Posterior cingulate gyrus (tissue), 11 donors: ENCODE measurements at regions not wholly inside any gene's neighbourhood (a gene's known extent, or its start where the extent isn't known, plus 50 kb on each side); places are given as distances from the start of the nearest gene placed in this dataset.
"Not testable (repeated sequence)": the region's sequence is repeated elsewhere in the genome, so short reads cannot be mapped to it uniquely, and the experiment has no call there.

Experiments
- DNase-seq, 10 donors: peaks; one replicate each; pipeline versions ENCODE4 v3.0.0 to v3.0.0-alpha.2; 2020 to 2021; ENCODE audit warnings: mixed read lengths in 3 of 10
- intact Hi-C: fragments of 100-400 bp; cut with DNase I; formaldehyde crosslinking; loops from one replicate; pipeline ENCODE4 v1.15.1; 2023

DNA sequence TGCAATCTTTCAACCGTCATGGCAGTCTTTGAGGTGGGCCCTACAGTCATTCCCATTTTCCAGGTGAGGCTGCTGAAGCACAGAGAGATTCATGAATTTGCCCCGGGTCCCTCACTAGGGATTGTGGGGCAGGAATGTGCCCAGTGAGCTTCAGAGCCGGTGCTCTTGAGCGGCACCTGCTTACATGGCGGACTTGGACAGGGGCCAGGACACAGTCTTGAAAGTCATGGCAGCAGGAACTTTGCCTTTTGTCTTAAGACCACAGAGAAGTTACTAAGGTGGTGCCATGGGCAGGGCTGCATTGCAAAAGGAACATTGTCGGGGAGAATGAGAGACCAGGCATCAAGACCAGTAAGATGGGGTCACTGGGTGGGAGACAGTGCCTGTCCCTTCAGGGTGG, 363.4 kb downstream of the FOXL1 start:
- intact Hi-C loops: no loop called here
- peak in 2 of 10 donors; percentile 17 to 43 for DNase-seq

DNA sequence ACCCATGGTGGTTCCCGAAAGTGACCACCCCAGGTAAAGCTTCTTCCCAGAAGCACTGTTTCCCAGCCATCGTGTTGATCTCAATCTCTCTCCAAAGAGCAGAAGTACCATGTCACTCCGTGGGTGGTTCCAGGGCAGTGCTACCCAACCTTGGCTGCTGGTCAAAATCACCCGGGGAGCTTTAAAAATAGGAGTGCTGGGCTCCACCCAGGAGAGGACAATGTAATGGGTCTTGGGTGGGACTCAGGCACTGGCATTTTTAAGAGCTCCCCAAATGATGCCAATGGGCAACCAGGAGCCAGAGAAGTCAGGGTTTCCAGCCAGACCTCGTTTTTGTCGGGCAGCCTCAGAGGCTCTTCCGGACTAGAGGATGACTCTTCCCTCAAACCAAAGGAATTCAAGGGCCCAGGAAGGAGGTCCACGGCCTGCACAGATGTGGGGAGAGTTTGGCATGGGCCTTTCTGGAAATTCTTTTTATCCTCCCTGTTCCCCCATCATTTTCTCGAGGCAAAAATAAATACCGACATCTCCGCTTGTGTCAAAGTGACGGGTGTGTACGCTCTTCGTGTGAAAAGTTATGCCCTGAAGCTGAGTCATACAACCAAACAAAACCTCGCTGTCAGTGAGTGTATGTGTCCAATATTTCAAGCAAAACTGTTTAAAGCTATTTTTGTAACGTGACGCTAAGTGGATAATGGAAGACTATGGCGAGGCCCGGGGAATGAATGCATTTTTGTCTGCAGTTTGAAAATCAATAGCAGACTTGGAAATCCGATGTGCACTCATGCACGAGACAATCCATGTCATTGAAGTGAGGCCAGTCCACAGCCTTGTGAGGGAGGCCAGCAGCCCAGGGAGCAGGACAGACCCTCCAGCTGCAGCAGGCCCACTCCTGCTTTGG, 364.1 kb downstream of the FOXL1 start:
- DNase-seq: peak in 2 of 10 donors; percentile 22 to 48
- intact Hi-C loops: no loop called here

DNA sequence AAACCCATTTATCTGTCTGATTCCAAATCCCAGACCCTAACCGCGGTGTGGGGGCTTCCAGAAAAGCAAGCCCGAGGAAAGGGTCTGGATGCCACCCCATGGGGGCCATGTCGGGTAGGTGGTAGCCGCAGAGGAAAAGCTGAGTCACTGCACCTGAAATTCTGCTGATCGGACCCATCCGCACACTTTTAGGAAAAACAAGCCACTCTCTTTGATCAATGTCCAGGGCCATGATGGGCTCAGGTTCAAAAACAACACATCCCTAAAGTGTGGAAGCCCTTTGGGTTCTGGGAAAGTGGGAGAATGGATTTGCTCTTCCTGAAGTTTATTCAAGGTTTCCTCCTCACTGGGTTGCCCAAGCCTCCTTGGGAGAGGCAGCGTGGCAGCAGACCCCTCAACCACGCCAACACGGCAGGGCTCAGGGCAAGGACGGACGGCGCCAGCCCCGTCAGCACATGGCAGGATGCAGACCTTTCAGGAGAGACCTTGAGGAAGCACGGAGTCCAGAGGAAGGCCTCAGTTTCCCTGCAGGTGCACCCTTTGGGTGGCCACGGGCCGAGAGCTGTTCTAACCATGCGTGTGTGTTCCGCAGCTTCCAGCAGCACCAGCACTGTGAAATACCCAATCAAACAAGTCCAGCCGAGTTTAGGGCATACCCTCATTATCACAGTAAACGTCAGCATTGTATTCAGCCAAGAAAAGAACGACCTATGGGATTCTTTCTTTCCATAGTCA, 367.0 kb downstream of the FOXL1 start:
- DNase-seq: peak in 2 of 10 donors; percentile 42 to 66
- intact Hi-C loops: no loop called here

DNA sequence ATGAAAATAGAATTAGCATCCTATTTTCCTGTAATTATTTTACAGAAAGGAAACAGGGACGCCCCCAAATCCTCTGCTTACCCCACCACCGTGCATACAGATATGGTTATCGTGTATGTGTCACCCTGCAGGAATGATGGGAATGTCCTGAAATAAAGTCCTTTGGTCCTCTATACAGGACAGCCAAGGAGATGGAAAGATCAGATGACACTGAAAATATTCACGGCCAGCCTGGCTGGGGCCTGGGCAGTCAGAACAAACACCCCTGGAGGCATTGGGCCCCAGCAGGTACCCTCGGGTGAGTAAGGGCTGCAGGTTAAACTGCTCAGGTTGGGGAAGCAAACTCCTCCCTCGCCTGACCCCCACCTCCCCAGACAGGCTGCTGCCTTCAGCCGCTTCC, 368.0 kb downstream of the FOXL1 start:
- peak in 2 of 10 donors; percentile 32 to 55 for DNase-seq
- intact Hi-C loops: no loop called here

DNA sequence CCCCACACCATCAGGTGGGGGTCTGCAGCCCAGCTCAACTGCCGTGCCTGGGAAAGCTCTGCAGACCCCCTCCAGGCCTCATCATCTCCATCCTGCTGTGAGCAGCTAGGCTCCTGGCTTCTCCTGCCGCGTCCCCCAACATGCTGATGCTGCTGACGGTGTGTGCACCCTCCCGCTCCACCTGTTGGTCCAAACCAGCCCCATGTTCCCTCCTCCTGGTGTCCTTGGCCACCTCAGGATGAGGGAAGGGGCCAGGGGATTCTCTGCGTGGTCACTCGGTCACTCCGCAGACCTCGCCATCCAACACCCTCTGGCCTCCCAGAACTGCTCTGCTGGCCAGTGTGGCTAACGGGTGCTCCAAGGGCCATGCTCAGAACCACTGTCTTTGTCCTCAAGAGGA, 368.6 kb downstream of the FOXL1 start:
- intact Hi-C loops: no loop called here

DNA sequence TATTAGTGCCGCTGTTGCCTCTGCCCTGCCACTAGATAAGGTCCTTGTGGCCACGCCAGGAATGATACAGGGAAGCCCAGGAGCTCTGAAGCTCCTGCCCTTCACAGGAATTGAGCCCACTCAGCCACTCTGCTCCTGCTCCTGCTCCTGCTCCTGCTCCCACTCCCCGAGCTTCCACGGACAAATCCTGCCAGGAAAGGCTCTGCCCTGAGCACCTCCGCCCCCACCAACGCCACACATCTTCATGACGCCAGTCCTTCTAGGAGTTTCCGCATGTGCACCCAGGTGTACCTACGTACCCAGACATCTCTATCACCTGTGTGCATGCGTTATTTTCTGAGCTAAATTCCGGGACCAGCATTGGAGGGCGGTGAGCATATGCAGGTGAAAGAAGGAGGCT, 369.1 kb downstream of the C16orf95 start:
- intact Hi-C loops: no loop called here
- DNase-seq: peak in 1 of 10 donors; percentile 62

More for the DNA sequence above, 368.6 kb downstream of the FOXL1 start:
- peak in 3 of 10 donors; percentile 14 to 57 (median 51) for DNase-seq

DNA sequence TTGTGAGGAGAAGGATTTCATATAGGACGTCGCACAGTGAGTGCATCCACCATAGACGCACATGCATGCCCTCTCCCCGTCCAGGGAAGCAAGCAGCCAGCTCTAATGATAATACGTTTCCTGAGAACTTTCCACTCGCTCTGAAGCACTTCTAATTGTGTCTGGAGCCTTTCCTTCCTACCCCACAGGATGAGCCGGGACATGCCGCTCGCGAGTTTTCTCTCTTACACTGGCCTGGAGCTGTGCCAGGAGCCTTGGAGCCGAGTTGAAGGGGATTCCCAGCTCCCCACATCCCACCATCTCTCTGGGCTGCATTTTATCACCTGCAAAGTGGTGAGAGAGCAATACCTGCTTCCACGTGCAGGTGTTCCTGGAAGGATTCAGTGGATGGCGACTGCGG, 368.1 kb downstream of the C16orf95 start:
- intact Hi-C loops: no loop called here
- peak in 1 of 10 donors; percentile 34 for DNase-seq

DNA sequence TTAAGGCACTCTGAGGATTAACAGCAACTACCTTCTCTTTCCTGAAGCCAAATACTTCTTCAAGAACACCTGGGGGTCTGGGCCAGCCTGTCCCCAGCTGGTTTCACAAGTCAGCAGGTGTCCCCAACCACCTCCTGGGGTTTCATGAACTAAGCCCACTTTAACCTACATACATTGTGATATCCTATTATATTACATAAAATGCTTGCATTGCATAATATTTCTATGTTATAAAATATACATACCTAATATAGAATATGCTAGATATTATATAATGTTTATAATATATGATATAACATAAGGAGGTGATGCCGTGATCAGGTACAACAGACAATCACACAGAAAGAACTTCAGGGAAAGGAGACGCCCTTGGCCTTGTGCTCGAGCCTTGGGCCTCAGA, 367.6 kb downstream of the C16orf95 start:
- intact Hi-C loops: no loop called here
- peak in 1 of 10 donors; percentile 55 for DNase-seq

DNA sequence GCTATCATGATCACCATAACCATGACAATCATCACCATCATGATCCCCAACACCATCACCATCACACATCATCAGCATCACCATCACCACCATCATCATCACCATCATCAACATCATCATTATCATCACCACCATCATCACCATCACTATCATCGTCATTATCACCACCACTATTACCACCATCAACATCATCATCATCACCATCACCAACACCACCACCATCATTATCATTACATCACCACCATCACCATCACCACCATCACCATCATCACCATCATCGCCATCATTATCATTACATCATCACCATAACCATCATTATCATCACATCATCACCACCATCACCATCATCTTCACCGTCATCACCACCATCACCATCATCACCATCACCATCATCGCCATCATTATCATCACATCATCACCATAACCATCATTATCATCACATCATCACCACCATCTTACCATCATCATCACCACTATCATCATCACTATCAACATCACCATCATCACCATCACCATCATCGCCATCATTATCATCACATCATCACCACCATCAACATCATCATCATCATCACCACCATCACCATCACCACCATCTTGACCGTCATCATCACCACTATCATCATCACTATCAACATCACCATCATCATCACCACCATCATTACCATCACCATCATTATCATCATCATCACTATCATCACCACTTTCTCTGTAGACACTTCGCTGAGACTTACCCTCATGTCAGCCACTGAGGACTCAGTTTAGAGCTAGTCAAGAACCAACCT, 366.0 kb downstream of the C16orf95 start:
- no peak for DNase-seq
- intact Hi-C loops: no loop called here

DNA sequence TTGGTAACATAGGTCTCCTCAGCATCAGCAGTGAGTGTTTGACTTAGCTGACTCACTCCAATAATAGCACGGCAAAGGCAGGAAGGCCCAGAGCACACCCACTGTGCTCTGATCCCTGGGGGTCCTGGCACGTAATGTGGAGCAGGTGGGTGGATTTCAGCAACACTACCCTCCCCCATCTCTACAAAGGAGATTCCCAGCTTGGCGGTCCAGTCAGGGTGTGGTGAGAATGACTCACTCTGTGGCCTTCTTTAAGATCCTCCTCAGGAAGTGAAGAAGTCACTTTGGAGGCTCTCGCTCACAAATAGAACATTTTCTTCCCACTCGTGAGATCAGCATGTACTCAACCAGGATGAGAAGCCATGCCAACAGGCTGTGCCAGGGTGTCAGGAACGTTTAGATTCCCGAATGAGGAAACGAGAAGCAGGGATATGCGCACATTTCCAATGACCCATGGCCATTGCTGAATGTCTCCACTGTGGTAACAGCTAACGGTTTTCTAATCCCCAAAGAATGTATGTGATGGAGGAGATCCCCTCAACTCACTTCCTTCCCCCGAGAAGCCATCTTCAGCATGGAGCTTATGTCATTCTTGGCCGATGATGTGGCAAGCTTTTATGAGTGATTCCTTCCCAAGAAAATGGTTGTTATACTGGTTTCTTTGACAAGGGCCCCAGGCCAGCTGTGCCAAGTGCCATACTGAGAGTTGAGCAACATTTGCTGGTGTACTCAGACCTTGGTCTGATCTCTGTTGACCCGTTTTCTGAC, 365.2 kb downstream of the C16orf95 start:
- intact Hi-C loops: no loop called here
- peak in 2 of 10 donors; percentile 9 to 27 for DNase-seq

DNA sequence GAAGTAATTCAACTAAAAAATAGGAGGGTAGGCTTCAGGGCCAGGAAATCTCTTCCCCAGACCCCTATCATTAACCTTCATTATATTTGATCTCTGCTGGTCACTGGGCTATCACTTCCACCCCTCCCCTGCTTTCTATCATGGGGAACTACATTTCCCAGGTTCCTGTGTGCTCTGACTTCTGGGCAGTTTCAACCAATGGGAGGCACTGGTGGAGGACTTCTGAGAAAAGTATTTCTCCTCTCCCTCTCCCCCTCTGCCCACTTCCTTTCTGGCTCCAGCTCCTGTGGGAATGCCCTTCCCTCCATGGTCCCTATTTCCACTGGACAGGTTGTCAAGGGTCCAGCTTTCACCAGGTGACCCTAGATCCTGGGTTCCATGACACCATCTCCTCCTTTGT, 364.4 kb downstream of the C16orf95 start:
- intact Hi-C loops: no loop called here
- DNase-seq: no peak

DNA sequence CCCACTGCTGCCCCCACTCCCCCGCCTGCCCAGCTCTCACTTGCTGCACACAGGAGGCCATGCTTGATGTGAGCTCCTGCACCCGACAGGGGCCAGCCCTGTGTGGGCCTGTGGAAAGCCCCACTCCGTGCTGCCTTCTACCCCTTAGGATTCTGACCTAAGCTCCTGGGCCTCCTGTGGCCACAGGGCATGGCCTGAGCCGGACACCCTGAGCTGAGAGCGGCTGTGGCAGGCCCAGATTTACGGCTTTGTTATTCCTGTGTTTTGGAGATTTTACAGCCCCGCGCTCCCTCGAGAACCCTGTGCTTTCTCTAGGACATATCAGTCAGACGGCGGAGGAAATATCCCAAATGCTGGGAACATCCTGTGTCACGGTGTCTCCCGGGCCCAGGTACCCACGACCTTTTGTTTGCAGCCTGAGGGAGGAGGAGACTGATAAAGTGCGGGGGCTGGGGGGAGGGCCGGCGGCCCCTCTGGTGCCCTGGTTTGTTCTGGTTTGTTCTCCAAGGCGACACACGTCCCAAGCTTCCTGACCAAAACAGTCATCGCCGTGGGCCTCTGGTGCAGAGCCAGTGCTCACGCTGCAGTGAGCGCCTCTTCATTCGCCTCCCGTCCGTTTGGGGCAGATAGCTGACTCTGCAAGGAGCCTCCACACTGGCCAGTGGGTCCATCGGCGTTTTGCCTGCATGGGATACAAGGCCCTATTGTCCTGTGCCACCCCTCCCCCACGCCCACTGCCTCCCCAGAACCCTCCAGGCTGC, 363.4 kb downstream of the C16orf95 start:
- intact Hi-C loops: no loop called here
- DNase-seq: peak in 1 of 10 donors; percentile 78

DNA sequence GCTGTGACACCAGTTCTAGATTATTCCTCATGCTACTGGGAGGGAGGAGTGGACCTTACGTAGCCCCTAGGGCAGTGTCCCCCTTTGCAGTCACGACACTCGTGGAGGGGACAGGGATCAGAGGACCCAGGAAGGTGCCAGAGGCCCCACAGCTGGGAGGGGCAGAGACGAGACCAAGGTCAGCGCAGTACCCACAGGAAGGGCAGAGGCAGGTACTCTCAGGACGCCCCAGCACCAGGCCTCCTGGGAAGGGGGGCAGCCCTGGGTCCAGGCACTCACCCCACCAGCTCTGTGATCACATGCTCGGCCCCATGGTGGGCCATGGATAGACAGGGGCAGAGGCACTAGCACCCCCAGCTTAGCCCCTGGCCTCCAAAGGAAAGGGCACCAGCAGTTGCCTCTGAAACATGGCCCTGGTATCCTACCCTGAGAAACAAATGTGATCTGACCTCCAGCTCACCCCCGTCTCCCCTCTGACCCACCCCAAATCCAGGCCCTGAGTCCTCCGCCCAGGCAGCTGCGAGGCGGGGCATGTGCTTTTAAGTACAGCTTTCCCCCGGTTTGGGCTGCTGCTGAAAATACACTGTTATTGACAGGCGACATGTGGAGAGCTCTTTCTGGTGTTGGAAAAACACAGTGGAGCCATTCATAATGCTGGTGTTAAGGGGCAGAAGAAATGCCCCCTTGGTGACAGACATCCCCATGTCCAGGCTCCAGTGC, 361.9 kb downstream of the C16orf95 start:
- peak in 1 of 10 donors; percentile 79 for DNase-seq
- intact Hi-C loops: no loop called here

DNA sequence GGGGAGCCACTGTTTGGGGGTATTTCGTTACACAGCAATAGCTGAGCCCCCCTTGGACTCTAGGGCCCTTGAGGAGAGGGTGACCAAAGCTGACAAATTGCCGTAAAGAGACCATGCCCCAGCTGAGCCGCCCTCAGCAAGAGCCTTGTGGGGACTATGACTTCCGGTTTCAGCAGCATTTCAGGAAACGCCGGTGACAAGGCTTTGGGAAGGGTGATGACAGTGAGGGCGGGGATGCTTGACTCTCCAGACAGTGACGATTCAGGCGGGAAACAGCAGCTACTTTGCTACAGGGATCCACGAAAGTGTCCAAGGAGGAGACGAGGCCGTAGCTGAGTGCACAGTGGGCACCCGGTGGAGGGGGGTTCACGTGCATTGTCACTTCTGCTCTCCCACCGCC, 360.8 kb downstream of the C16orf95 start:
- intact Hi-C loops: no loop called here
- DNase-seq: peak in 1 of 10 donors; percentile 48

DNA sequence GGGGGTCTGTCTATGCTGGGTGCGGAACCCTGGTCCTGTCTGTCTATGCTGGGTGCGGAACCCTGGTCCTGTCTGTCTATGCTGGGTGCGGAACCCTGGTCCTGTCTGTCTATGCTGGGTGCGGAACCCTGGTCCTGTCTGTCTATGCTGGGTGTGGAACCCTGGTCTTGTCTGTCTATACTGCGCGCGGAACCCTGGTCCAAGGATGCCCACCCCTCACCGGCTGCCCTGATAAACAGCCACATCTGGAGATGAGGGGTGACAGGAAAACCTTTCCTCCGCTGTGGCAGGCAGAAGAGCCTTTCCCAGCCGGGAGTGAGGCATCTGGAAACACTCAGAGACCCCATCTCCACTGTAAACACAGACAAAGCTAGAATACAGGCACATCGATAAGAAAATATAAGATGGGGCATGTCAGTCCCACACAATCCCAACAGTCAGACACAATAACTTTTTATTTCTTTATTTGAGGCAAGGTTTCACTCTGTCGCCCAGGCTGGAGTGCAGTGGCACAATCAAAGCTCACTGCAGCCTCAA, 359.5 kb downstream of the C16orf95 start:
- intact Hi-C loops, DNase-seq: not testable (repeated sequence)

DNA sequence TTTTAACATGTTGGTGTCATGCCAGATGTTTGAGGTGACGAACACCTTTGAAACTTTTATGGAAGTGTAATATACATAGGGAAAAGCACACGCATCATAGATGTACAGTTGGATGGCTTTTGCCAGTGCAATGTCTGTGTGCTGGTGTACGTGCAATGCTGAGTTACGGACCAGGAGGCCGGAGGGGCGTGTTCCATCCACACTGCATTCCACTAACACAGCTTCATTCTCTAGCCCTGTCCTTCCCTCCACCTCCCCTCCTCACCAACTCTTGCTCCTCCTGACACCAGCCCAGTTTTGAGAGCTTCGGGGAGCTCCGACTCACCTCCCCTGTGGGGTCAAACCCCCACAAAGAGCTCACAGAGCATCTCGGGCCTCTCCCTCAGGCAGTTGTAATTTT, 358.8 kb downstream of the C16orf95 start:
- DNase-seq: peak in 1 of 10 donors; percentile 23
- intact Hi-C loops: no loop called here

DNA sequence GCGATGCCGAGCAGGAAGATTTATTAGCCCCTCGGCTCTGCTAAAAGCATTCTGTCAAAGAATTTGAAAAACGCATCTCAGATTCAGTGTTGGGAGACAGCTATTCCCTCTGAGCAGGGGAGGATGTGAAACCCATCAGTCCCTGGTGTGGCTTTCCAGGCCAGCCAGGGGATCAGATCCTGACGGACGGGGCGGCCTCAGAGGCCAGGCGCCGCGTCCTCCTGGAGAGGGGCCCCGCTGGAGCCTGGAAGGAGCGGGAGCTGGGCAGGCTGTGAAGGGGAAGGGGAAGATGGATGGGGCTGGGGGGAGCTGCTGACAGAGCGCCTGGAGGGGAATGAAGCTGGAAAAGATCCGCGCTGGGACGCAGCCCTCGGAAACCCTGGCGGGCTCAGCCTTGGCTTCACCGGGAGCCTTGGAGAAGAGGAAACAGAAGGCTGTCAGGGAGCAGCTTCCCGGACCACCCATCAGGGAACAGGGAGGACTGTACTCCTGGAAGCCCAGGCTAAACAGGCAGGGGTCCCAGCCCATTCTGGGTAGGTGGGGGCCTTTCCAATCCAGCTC, 358.0 kb downstream of the C16orf95 start:
- intact Hi-C loops: no loop called here
- peak in 1 of 10 donors; percentile 44 for DNase-seq

DNA sequence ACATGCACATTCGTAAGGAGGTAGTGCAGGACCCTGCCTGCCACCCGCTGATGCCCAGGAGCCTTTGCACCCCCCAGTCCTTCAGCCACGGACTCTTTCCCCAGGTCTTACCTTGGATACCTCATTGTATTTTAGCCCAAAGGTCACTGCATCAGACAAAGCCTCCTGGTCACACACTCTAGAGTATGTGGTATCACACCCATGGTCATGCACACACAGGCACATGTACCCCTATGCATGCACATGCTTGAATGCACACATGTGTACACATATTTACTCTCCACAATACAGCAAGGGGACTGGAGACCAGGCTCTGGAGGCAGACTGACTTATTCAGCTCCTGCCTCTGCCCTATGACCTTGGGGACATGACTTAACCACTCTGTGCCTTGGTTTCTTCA, 357.5 kb downstream of the C16orf95 start:
- intact Hi-C loops: no loop called here
- DNase-seq: no peak
